ENCODE measurements at regions not wholly inside any gene's neighbourhood (a gene's known extent, or its start where the extent isn't known, plus 50 kb on each side); places are given as distances from the start of the nearest gene placed in this dataset.

DNA sequence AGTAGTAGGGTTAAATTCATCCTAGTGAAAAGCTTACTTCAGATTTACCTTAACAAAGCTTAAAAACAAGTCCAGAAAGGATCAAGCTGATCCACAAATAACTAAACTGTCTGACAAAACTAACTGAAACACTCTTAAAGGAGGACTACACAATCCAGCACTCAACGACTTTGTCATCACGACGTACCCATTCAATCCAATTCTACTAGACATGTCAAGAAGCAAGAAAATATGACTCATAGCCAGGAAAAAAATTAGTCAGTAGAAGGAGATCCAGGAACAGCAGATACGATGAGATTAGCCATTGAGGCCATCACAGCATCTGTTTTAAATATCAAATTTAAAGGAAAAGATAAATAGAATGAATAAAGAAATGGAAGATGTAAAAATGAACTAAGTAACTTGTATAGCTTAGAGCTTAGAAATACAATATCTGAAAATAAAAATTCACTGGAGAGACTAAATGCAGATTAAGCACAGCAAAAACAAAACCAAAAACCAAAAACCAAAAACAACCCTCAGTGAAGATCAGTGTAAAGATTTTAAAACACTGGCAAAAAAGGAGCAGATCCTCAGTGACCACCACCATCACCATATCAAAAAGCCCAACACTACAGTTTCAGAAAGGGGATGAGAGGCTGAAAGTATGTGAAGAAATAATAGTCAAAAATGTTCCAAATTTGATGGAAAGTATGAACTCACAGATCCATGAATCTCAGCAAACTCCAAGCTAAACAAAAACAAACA is 95.0 kb upstream of the CCND2 start:
- Histone ChIP-seq H3K4me1 (replicated peaks) (no peaks in the 10 kb centered on the region), H3K9me3 (no peaks in the 10 kb centered on the region), H3K36me3 (no peaks in the 10 kb centered on the region), H3K27ac (no peak overlapping the region), H3K4me3 (no peak overlapping the region), H3K27me3 (replicated peaks; ENCODE audit: insufficient read depth) (no peaks in the 10 kb centered on the region)
- intact Hi-C loops (cut with DNase I) = no loop called here
- WGBS = 92% methylated on average over 4 of the region's 4 CpGs
- no peak for TF ChIP-seq CTCF (IDR thresholded peaks at IDR 0.05)
- TF ChIP-seq POLR2A (IDR thresholded peaks at IDR 0.05) = no peak
- no peak for TF ChIP-seq POLR2AphosphoS5 (IDR thresholded peaks at IDR 0.05)
- no peak for DNase-seq (ENCODE audit: low spot score)

DNA sequence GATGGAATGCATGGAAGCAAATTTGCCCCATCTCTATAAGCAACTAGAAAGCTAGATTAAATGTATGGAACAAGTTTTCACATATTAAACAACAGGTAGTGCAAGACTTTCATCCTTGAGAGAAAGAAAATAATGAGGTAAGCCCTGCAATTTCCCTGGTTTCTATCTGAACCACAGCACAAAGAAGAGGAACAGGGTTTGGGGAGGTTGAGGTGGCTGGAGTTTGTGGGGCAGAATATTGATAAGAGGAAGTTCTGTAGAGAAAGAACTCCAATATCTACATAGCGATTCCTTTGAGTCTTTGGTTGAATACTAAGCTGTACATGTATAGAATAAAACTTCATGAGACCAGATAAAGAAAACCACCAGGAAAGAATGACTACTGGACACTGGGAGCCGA is 96.3 kb upstream of the CCND2 start:
- intact Hi-C loops (cut with DNase I) = no loop called here
- TF ChIP-seq CTCF (IDR thresholded peaks at IDR 0.05) = no peak
- TF ChIP-seq POLR2AphosphoS5 (IDR thresholded peaks at IDR 0.05) = no peak
- TF ChIP-seq POLR2A (IDR thresholded peaks at IDR 0.05) = no peak
- no peak overlapping the region for H3K4me3 ChIP-seq
- 94% methylated on average over 2 of the region's 2 CpGs for WGBS
- no peak for DNase-seq (ENCODE audit: low spot score)
- H3K27ac ChIP-seq = no peak overlapping the region
- no peaks in the 10 kb centered on the region for H3K4me1 ChIP-seq (replicated peaks)
- no peaks in the 10 kb centered on the region for H3K27me3 ChIP-seq (replicated peaks; ENCODE audit: insufficient read depth)
- no peaks in the 10 kb centered on the region for H3K36me3 ChIP-seq
- no peaks in the 10 kb centered on the region for H3K9me3 ChIP-seq

GRCh38 chr12:4176168-4176567 is 97.4 kb upstream of the CCND2 start:
- no peaks in the 10 kb centered on the region for H3K4me1 ChIP-seq (replicated peaks)
- no peak overlapping the region for H3K27ac ChIP-seq
- no peaks in the 10 kb centered on the region for H3K27me3 ChIP-seq (replicated peaks; ENCODE audit: insufficient read depth)
- intact Hi-C loops (cut with DNase I) = no loop called here
- H3K4me3 ChIP-seq = no peak overlapping the region
- no peaks in the 10 kb centered on the region for H3K36me3 ChIP-seq
- no peak for DNase-seq (ENCODE audit: low spot score)
- no peak for TF ChIP-seq CTCF (IDR thresholded peaks at IDR 0.05)
- no peak for TF ChIP-seq POLR2A (IDR thresholded peaks at IDR 0.05)
- TF ChIP-seq POLR2AphosphoS5 (IDR thresholded peaks at IDR 0.05) = no peak
- H3K9me3 ChIP-seq = no peaks in the 10 kb centered on the region

GRCh38 chr12:4174417-4174816 is 99.1 kb upstream of the CCND2 start:
- no peak for TF ChIP-seq POLR2AphosphoS5 (IDR thresholded peaks at IDR 0.05)
- Histone ChIP-seq H3K4me1 (replicated peaks) (no peaks in the 10 kb centered on the region), H3K27me3 (replicated peaks; ENCODE audit: insufficient read depth) (no peaks in the 10 kb centered on the region), H3K9me3 (no peaks in the 10 kb centered on the region), H3K27ac (no peak overlapping the region), H3K36me3 (no peaks in the 10 kb centered on the region), H3K4me3 (no peak overlapping the region)
- DNase-seq (ENCODE audit: low spot score) = no peak
- WGBS = 92% methylated on average over 3 of the region's 3 CpGs
- intact Hi-C loops (cut with DNase I) = no loop called here

- H3K9me3 ChIP-seq = no peaks in the 10 kb centered on the region
- no peaks in the 10 kb centered on the region for H3K4me1 ChIP-seq (replicated peaks)
- DNase-seq (ENCODE audit: low spot score) = no peak
- H3K27ac ChIP-seq = no peak overlapping the region
- H3K36me3 ChIP-seq = no peaks in the 10 kb centered on the region
- intact Hi-C loops (cut with DNase I) = no loop called here
- H3K27me3 ChIP-seq (replicated peaks; ENCODE audit: insufficient read depth) = no peaks in the 10 kb centered on the region
- no peak overlapping the region for H3K4me3 ChIP-seq
- no peak for TF ChIP-seq CTCF (IDR thresholded peaks at IDR 0.05)
- TF ChIP-seq POLR2A (IDR thresholded peaks at IDR 0.05) = no peak
- TF ChIP-seq POLR2AphosphoS5 (IDR thresholded peaks at IDR 0.05) = no peak
- WGBS = 12% methylated on average over 4 of the region's 4 CpGs
Measured at GRCh38 chr12:4172999-4173398, 100.6 kb upstream of the CCND2 start.
